B cell (primary cell): ENCODE measurements at regions not wholly inside any gene's neighbourhood (a gene's known extent, or its start where the extent isn't known, plus 50 kb on each side); places are given as distances from the start of the nearest gene placed in this dataset.

ENCODE experiments used
- ATAC-seq: fragments of 200-7000 bp; cut with Tn5 transposase; one replicate; pipeline ENCODE4 v1.10.0; 2021; ENCODE audit warnings: low read depth, mild to moderate bottlenecking, moderate number of reproducible peaks, moderate library complexity
- CTCF ChIA-PET: fragments of 350-600 bp; sonication (Branson Sonifier 250); formaldehyde crosslinking; loops from one replicate; lab custom pipeline; 2021; ENCODE audit warnings: antibody characterized with exemption, inconsistent platforms; lab: Charles Lee
- POLR2A ChIA-PET: fragments of 350-600 bp; sonication (Branson Sonifier 250); formaldehyde crosslinking; loops from one replicate; lab custom pipeline; 2021; ENCODE audit warnings: antibody characterized with exemption; lab: Charles Lee
- DNase-seq: peaks from one replicate; pipeline ENCODE4 v3.0.0; 2013
- H2AFZ ChIP-seq: 2 replicates; pipeline ENCODE4 v1.6.1; 2012; ENCODE audit warnings: mild to moderate bottlenecking, low read depth, low read length; ENCODE audit not compliant: insufficient read depth, poor library complexity, severe bottlenecking
- H3K27ac ChIP-seq, 2 donors: 1 replicate in 1 of 2; 2 replicates in 1 of 2; pipeline ENCODE4 v1.5.1; 2012 to 2013; ENCODE audit warnings: low read length in 2 of 2, mild to moderate bottlenecking in 2 of 2, moderate library complexity in 1 of 2
- H3K27me3 ChIP-seq, 4 experiments: fragments of 200-600 bp in 1 of 4; sonication (generic) in 1 of 4; replicated peaks in 1 of 4; 1 replicate in 2 of 4; 2 replicates in 2 of 4; pipeline versions ENCODE4 v1.6.1 to v1.7.0; 2013 to 2016; ENCODE audit warnings: low read length in 3 of 4, mild to moderate bottlenecking in 2 of 4, mixed read lengths in 1 of 4, moderate library complexity in 1 of 4; ENCODE audit not compliant: insufficient read depth in 4 of 4, control insufficient read depth in 3 of 4; ENCODE audit errors: control extremely low read depth in 1 of 4
- H3K36me3 ChIP-seq, 2 experiments: replicated peaks in 1 of 2; 1 replicate in 1 of 2; 2 replicates in 1 of 2; pipeline versions ENCODE4 v1.6.1 to v1.7.1; 2013; ENCODE audit warnings: low read length in 1 of 2; ENCODE audit not compliant: insufficient read depth in 2 of 2, control insufficient read depth in 1 of 2; ENCODE audit errors: control extremely low read depth in 1 of 2, extremely low read depth in 1 of 2
- H3K4me1 ChIP-seq, 2 donors: fragments of 200-600 bp in 1 of 2; sonication (generic) in 1 of 2; 1 replicate in 1 of 2; 2 replicates in 1 of 2; pipeline versions ENCODE4 v1.5.1 to v1.6.1; 2013 to 2017; ENCODE audit warnings: low read length in 2 of 2; ENCODE audit not compliant: control insufficient read depth in 2 of 2, insufficient read depth in 2 of 2
- H3K4me2 ChIP-seq: replicated peaks from 2 replicates; pipeline ENCODE3; 2012; ENCODE audit warnings: mild to moderate bottlenecking, low read depth, low read length; ENCODE audit not compliant: poor library complexity, severe bottlenecking
- H3K4me3 ChIP-seq, 5 experiments: fragments of 200-600 bp in 1 of 5; sonication (generic) in 1 of 5; 1 replicate in 3 of 5; 2 replicates in 2 of 5; pipeline versions ENCODE4 v1.5.1 to v1.7.0; 2011 to 2016; ENCODE audit warnings: low read length in 4 of 5, mild to moderate bottlenecking in 4 of 5, low read depth in 2 of 5, control low read depth in 1 of 5, moderate library complexity in 1 of 5; ENCODE audit not compliant: insufficient read depth in 1 of 5; ENCODE audit errors: control extremely low read depth in 1 of 5, extremely low read depth in 1 of 5
- H3K79me2 ChIP-seq: fragments of 200-600 bp; sonication (generic); one replicate; pipeline ENCODE4 v1.6.0; 2016; ENCODE audit warnings: low read length; ENCODE audit not compliant: control insufficient read depth, insufficient read depth
- H3K9ac ChIP-seq: fragments of 200-600 bp; sonication (generic); 2 replicates; pipeline ENCODE4 v1.6.1; 2017; ENCODE audit warnings: mild to moderate bottlenecking, low read length, moderate library complexity
- H3K9me3 ChIP-seq, 3 donors: one replicate each; pipeline versions ENCODE4 v1.6.1 to v1.7.1; 2013; ENCODE audit warnings: low read length in 2 of 3; ENCODE audit not compliant: control insufficient read depth in 2 of 3, insufficient read depth in 1 of 3; ENCODE audit errors: control extremely low read depth in 1 of 3
- H4K20me1 ChIP-seq: 2 replicates; pipeline ENCODE4 v1.6.0; 2012; ENCODE audit warnings: mild to moderate bottlenecking, low read length; ENCODE audit not compliant: insufficient read depth, control insufficient read depth, poor library complexity, severe bottlenecking
- H3K27ac Mint-ChIP-seq: one replicate; pipeline ENCODE4 v1.8.0; 2021; ENCODE audit warnings: mixed read lengths
- H3K27me3 Mint-ChIP-seq: one replicate; pipeline ENCODE4 v1.8.0; 2021; ENCODE audit warnings: mixed read lengths
- H3K4me1 Mint-ChIP-seq: one replicate; pipeline ENCODE4 v1.8.0; 2021; ENCODE audit warnings: mixed read lengths
- H3K4me3 Mint-ChIP-seq: one replicate; pipeline ENCODE4 v1.8.0; 2021; ENCODE audit warnings: mixed read lengths
- H3K9me3 Mint-ChIP-seq: one replicate; pipeline ENCODE4 v1.8.0; 2022; ENCODE audit warnings: mixed read lengths; ENCODE audit not compliant: insufficient read depth
- CTCF ChIP-seq: fragments of 200-600 bp; IDR thresholded peaks from one replicate; pipeline ENCODE4 v1.8.0; 2022; ENCODE audit warnings: antibody characterized with exemption, mild to moderate bottlenecking
- EZH2 ChIP-seq: IDR thresholded peaks from 2 replicates; pipeline ENCODE4 v1.6.1; 2012; ENCODE audit warnings: borderline replicate concordance, low read depth, mild to moderate bottlenecking, moderate library complexity, low read length; ENCODE audit not compliant: insufficient read depth, poor library complexity, severe bottlenecking
- WGBS: methylation state at CpG from one replicate; pipeline ENCODE4 v1.1.5; 2013; ENCODE audit warnings: missing lambda C conversion rate; ENCODE audit not compliant: insufficient coverage; 5-methylcytosine and 5-hydroxymethylcytosine counted together
- intact Hi-C: fragments of 100-400 bp; cut with micrococcal nuclease; formaldehyde crosslinking; loops from one replicate; pipeline ENCODE4 v1.10.0; 2022

DNA sequence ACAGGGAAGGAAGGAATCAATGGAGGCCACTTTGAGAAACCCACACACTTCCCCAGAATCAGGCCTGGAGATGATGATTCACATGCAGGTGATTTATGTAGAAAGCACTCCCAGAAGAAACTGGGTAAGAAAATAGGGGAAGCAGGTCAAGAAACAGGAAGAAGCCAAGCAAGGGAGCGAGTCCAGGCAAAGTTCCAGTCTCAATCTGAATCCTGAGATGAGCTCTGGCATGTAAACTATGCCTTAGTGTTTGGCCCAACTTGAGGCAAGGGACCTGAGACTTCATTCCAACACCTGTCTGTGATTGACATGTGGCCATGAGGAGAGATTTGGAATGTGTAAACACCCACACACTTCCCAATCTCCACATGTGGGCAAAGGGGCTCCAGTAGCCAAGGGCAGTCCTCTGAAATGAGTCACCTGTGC, 61.6 kb upstream of the CTNNB1 start:
- Mint-ChIP-seq H3K27me3 (peaks cover 20% of the 10 kb centered on the region), H3K9me3 (no peaks in the 10 kb centered on the region), H3K4me3 (no peak overlapping the region), H3K4me1 (no peaks in the 10 kb centered on the region), H3K27ac (no peak overlapping the region)
- Histone ChIP-seq H2AFZ (no peak overlapping the region), H3K79me2 (no peaks in the 10 kb centered on the region), H3K9ac (no peak overlapping the region), H3K4me3 (no peak overlapping the region), H3K27ac (no peak overlapping the region), H3K27me3 (no peaks in the 10 kb centered on the region), H3K4me2 (no peak overlapping the region), H4K20me1 (no peaks in the 10 kb centered on the region), H3K36me3 (no peaks in the 10 kb centered on the region), H3K9me3 (no peaks in the 10 kb centered on the region), H3K4me1 (no peaks in the 10 kb centered on the region)
- ATAC-seq: no peak
- POLR2A ChIA-PET: no interaction called here
- intact Hi-C loops: no loop called here
- TF ChIP-seq EZH2 (no peak), CTCF (no peak)
- no peak for DNase-seq
- CTCF ChIA-PET: no interaction called here
- WGBS: 40% methylated on average over 1 of the region's 1 CpG

DNA sequence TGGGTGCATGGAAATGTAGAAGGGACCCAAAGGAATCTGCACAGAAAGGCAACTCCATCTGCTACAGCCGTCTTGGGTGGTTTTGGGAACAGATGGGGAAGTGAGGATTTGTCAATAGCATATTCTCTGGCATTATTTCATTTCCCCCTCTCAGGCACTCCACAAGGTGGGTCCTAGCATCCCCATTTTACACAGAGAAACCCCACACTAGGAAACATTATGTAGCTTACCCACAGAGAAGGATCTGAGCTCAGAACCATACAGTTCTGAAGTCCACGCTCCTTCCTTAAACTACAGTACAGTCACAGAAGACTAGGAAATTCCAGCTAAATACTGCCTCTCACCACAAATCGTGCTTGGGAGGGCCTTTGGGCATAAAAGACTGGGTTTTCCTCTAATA, 61.2 kb upstream of the CTNNB1 start:
- Histone ChIP-seq H3K4me3 (no peak overlapping the region), H2AFZ (no peak overlapping the region), H3K4me2 (no peak overlapping the region), H3K9me3 (no peaks in the 10 kb centered on the region), H3K27me3 (no peaks in the 10 kb centered on the region), H3K27ac (no peak overlapping the region), H4K20me1 (no peaks in the 10 kb centered on the region), H3K4me1 (no peaks in the 10 kb centered on the region), H3K9ac (no peak overlapping the region), H3K79me2 (no peaks in the 10 kb centered on the region), H3K36me3 (no peaks in the 10 kb centered on the region)
- Mint-ChIP-seq H3K4me3 (no peak overlapping the region), H3K27ac (no peak overlapping the region), H3K4me1 (no peaks in the 10 kb centered on the region), H3K9me3 (no peaks in the 10 kb centered on the region), H3K27me3 (peaks cover 24% of the 10 kb centered on the region)
- ChIA-PET POLR2A (no interaction called here), CTCF (no interaction called here)
- DNase-seq: no peak
- intact Hi-C loops: no loop called here
- ATAC-seq: no peak
- WGBS: 100% methylated on average over 1 of the region's 3 CpGs
- no peak for TF ChIP-seq EZH2
- TF ChIP-seq CTCF: no peak
